Fibroblast of peridontal ligament (primary cell): ENCODE measurements at regions not wholly inside any gene's neighbourhood (a gene's known extent, or its start where the extent isn't known, plus 50 kb on each side); places are given as distances from the start of the nearest gene placed in this dataset.

ENCODE experiments used
- DNase-seq: peaks from one replicate; pipeline ENCODE4 v3.0.0-alpha.2; 2010; ENCODE audit errors: extremely low read depth

DNA sequence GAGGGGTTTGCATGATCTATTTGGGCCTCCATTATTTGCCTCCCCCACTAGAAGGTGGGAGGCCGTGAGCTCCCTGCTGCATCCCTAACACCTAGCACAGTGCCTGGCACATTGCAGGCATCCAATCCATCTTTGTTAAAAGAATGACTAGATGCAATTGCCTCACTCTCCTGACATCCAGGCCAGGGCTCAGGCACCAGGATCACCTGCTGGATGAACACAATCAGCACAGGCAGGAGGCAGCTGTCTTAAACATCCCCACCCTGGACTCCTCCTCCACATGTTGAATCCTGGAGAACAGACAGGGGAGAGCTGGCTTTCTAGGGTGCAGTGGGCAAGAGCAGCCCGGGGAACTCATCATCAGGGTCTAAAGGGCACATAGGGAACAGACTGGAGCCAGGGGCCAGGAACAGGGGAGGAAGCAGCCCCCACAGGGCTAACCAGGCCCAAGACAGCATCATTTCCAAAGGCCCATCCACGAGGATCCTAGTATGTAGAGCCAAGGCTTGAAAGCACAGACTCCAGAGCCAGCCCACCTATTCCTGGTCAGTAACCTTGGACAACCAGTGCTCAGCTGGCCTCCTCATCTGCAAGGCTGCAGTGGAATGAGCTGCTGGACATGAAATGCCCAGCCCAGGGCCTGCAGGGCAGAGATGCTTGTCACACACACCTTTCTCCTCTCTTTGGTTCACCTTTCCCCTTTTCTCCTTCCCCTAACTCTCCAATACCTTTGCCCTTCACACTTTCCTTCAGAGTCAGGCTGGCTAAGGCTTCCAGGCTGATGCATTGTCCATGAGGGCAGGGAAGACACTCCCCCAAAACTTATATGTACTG lies 254.4 kb upstream of the TLE3 start:
- no peak for DNase-seq

DNA sequence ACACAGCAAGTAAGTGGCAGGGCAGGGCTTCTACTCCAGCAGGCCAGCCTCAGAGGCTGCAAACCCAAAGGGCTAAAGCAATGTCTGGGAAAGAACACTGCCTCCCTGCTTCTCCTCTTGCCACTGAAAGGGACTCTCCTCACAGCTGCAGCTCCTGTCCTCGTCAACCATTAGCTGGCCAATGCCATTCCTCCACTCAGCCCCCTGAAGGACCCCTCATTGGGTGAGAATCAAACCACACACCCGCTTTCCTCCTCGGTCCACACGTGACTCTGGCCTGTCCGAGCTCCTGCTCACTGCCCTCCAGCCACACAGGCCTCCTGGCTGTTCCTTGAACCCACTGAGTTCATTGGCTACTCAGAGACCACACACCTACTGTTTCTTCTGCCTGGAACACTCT lies 253.7 kb upstream of the TLE3 start:
- DNase-seq, result no peak

- no peak for DNase-seq
Observed at GRCh38 chr15:70348581-70349344, 251.0 kb upstream of the TLE3 start.

GRCh38 chr15:70348226-70348543 lies 250.5 kb upstream of the TLE3 start:
- no peak for DNase-seq

DNA sequence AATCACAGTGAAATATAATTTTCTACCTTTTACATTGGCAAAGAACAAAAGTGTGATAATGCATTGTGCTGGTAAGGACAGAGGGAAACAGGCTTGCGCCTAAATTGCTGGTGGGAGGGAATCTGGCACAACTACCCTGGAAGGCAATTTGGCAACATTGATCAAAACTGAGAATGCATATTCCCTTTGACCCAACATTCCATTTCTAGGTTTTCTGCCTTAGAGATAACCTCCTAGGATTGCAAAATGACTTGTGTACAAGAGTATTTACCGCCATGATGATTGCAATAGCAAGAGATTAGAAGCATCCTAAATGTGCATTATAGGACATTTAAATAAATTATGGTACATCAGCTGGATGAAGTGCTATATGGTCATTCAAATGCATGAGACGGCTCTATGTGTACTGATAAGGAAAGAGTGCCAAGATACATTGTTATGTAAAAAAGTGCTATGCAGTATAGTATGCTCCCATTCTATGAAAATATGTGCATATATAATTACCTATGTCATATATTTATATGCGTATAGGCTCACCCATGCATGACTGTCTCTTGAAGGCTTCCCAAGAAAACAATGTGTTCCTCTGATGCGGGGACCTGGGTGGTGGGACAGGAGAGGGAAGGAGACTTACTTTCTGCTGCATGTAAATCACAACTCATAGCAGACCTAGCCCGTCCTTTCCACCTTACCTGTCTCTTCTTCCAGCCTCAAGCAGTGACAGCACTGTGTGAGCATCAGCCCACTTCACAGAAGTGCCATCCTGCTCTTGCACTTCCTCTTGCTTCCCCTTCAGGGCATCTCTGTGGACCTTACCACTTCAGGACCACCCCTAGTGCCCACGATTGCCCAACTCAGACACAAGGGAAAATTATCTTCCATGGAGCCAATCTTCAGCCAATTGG lies 249.9 kb upstream of the TLE3 start:
- DNase-seq, result no peak

DNA sequence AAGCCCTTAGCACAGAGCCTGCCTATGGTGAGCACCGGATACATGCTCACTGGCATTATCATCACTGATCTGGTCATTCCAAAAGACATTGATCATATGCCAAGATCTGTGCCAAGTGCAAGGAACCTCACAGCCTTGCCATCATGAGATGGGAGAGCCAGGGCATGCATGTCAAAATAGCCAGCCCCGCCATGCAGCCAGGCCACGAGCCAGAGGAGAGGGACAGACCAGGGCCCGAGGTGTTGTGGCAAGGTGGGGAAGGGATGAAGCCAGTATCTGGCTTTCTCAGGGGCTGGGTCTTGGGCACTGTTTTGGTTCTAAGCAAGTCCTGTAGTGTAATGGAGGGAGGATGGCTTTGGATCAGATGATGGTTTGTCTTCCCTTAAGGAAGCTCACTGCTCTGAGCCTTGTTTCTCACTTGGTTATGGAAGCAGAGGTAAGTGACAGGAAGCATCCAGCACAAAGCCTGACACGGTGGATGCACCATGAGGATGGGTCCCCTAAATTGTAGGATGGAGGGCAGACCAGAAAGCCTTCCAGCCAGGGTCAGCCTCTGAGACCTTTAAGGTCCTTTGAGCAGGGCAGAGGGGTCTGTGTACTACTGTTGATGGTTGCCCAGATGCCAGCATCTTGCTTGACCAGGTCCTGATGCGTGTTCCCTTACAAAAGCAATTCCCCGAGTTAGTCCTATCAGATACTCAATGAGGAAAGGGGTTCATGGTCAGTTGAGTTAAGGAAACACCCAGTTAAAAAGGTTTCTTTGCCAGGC lies 247.7 kb upstream of the TLE3 start:
- no peak for DNase-seq

GRCh38 chr15:70344666-70345065 lies 246.9 kb upstream of the TLE3 start:
- DNase-seq, result no peak

DNA sequence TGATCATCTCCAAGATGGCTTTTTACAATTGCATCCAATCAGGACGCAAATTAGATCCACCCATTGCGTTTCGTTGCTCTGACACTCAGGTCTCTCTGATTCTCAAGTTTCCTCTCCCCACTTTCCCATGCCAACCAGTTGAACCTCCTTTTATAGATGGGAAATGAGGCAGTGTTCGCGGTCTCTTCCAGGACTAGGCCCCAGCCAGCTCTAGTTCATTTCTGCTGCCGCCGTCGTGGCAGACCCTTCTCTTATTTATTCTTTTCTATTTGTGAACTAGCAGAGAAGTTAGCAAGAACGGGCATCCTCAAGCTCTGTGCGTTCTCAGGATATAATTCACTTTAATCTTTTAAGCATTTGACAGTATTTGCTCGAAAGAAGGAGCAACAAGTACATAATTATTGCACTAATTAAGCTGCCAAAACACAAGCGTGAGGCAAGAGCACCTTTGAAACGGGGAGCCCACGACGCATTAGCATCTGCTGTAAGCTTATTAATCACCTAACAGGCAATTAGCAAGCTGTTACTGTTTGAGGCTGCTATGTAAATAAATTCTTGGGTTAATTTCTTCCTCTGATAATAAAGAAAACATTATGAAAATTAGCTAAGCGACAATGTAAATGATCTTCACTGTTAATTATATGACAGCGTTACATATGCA lies 246.4 kb upstream of the TLE3 start:
- DNase-seq, result no peak

DNA sequence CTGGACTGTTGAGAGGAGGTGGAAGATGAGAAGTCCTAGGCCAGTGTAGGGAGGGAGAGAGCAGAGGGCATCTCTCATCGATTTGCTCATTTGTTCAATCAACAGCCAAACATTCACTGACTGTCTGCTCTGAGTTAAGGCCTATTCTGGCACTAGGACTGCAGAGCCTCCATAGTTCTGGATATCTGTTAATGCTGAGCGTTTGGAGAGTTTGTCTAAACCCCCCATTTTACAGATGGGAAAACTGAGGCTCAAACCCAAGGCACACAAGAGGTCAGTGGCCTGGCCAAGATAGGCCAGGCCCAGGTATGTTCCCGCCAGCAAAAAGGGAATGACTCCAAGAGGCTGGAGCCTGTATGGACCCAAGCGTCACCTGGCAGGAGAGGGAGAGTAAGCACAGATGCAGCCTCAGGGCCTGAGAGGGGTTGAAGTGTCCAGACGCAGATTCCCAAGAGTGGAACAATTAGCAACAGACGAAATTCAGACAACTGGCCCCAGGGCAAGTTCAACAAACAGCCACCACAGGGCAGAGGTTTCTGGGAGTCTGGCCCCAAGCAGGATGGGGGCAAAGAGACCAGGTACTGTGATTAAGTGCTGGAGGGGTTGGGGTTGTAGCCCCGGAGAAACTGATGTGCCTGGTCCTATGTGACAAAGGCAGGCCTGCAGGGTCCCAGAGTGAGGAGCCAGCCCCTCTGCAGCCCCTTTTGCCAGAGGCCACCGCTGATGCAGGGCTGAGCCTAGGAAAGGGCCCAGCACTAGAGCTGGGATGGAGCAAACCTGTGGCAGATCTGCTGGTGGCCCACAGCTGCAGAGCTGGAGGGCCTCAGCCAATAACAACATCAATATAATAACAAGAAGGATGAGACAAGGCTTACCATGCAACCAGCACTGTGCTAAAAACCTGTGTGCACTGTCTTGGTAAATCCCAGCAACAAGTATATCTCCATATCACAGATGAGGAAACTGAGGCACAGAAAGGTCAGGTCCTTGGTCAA lies 245.1 kb upstream of the TLE3 start:
- DNase-seq, result no peak

- DNase-seq, result no peak
Observed at GRCh38 chr15:70342141-70342540, 244.4 kb upstream of the TLE3 start.

GRCh38 chr15:70341566-70341965 lies 243.8 kb upstream of the TLE3 start:
- no peak for DNase-seq

DNA sequence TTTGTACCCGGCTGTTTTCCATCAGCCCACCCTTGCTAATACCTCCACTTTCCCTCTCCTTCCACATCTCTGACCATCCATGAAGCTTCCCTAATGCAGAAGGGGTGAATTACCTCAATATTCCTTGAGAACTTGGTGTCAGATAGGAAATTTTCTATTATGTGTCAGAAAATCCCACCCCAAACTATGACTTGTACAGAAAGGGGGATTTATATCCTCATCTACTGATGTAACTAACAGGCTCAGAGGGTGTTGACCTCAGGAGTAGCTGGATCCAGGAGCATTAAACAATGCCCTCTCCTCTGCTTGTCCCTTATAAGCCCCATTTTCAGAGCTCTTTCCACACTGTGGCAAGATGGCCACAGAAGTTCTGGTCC lies 242.8 kb upstream of the TLE3 start:
- DNase-seq, result no peak

DNA sequence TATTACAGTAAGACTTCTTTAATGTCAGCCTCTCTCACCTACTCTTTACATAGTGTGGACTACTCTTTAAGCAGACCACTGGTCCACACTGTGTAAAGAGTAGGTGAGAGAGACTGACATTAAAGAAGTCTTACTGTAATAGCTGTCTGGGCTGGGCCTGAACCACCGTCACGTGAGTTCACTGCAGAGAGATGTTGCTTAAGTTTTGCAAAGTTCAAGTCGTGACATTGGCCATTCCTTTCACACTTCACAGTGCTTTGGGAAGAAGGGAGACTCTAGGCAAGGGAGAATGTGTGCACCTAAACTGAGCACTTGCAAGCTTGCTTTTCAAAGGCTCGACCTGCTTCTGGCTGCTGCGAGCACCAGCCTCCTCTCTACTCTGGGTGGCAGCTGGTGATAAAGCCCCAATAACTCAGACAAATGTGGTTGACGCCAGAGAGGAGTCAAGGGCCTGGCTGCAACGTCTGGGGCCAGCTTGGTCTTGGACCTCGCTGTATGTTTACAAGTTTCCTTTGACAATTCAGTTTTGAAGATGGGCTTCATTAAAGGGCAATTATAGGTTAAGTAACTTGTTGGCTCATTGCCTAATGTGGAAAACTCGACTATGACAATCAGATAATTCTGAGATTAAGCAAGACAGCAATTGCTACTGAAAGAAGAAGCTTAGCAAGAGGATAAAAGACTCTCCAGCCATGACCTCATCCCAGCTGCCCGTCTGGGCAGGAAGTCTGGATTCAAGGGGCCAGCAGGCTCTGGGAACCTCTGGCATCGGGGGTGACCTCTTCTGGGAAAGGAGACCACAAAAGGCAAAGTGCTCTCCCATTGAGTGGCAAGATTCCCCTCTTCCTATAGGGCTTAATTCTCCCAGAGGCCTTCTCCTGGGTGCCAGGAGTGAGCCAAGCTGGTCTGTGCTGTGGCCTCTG lies 242.1 kb upstream of the TLE3 start:
- DNase-seq, result no peak

GRCh38 chr15:70337277-70338186 lies 239.8 kb upstream of the TLE3 start:
- DNase-seq, result no peak

DNA sequence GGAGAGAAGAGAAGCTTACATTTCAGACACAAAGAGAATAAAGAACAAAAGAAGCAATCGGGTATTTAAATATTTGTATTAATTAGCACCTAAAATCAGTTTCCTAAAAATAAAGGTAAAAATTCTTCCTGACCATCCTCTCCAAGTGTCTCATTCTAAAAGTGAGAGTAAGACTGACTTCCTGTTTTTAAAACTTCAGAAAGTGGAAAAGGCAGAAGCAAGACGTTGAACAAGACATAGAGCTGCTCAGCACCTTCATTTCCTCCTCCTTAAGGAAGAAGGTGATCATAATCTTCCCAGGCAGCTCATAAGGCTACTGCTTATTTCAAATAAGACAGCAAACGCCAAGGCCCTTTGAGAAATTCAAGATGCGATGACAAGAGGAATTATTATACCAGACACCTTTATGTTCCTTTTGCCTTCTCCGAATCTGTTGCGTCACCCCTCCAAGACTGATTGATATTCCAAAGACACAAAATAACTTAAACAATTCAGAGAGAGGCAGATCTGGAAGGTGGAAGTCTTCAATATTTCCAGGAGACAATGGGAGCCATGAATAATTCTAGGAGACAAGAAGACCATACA lies 238.8 kb upstream of the TLE3 start:
- no peak for DNase-seq

GRCh38 chr15:70334286-70334685 lies 236.6 kb upstream of the TLE3 start:
- DNase-seq, result no peak

DNA sequence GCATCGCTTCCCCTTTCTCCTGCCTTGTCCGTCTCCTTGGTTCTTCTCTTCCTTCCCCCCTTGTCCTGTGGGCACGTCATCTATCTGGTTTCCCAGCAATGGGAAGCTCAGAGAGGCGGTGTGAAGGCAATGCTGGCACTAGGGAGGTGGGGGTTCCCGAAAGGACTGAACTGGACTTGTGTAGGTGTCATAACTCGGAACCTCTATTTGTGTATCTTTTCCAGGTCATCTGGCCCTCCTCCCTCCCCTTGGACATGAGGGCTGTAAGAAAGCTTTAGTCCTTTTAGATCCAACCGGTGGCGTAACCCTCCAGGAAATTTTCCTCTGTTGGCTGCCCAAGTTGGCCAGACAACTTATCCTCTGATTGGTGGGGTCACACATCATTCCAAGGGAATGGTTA lies 231.5 kb upstream of the TLE3 start:
- DNase-seq, result no peak
